Hindlimb muscle (tissue), 1 donor: ENCODE measurements at regions not wholly inside any gene's neighbourhood (a gene's known extent, or its start where the extent isn't known, plus 50 kb on each side); places are given as distances from the start of the nearest gene placed in this dataset.
"Not testable (repeated sequence)": the region's sequence is repeated elsewhere in the genome, so short reads cannot be mapped to it uniquely, and the experiment has no call there.

Source experiments
- DNase-seq: peaks from one replicate; pipeline ENCODE4 v3.0.0-alpha.2; 2013

DNA sequence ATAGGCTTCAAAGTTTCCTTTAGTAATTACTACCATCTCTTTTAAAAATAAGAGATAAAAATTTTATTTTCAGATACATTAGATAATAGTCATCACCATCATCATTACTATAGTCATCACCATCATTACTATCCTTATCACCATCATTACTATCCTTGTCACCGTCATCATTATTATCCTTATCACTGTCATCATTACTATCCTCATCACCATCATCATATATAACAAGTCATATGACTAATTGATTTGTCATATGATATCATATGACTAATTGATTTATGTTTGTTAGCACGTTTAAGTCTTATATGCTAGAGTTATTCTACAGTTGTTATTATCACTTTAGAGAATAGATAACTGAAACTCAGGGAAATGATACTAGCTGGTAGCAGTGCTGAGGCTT, 382.1 kb upstream of the CDH18 start:
- DNase-seq: no peak

DNA sequence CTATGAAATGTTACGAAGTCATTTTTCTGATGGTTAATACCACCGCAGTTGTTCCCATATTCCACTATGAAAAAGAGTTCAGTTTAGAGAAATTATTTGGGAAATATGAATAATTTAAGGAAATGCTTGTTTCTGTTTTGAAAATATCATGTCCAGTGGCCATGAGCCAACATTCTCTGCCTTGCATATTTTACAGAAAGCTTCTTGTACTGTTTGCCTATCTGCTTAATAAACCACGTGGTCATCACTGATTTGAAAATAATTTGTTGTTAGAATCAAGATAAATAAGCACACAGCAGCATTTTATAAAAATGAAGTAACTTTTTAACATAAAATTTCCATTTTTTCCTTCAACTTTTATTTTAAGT, 381.5 kb upstream of the CDH18 start:
- no peak for DNase-seq

DNA sequence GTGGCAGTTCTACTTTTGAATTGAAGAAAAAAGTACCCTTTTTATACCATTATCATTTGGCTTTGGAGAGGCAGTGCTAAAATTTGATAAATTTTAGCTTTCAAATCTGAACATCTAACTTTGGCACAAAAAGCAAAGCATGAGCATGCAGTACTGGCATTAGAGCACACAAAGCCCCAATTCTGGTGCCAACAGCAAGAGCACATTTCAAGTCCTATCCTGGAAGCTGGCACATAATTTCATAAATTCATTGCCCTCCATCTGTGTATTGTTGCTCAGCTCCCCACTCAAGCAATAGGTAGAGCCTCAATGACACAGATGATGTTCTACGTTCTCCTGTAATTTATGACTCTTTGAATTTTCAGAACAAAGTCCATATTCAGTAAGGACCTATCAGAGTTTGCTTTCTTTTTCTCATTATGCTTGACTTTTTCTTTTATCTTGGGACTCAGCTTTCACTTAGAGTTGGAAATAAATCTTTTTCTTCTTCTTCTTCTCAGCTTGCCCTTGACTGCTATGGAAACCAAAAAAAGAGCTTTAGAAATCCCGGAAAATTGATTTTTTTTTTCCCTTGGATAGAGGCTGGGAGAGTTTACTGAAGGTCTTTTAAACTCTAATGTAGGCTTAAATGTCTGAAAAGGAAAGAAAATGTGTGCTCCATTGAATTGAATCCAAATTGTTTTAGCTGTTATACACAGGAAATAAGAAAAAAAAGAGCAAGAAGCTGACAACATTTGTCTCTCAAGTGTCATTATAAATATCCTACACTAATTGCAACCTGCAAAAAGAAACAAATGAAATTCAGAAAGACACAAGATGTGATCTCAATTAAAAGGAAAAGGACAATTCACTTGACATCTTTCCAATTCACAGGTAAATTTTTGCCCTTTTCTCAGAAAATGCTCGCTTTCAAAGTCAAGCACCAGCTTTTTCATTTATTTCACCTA, 380.8 kb upstream of the CDH18 start:
- DNase-seq: no peak

DNA sequence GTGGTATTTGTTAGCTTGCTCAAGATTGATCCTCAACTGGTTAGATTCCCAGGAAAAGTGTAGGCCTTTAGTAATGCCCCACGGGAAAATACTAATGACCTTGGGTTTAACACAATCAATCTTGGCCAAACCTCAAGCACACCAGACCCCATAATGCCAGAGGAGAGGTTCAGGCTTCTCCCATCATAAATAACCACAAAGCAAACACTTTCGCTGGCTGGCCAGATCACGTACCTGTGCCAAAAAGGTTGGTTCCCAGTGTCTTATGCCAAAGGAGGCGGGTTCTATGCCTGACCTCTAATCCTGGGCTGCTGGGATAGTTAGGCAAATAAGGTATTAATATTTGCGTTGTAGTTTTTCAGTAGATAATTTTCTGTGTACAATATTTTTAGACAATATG, 379.2 kb upstream of the CDH18 start:
- DNase-seq: no peak

DNA sequence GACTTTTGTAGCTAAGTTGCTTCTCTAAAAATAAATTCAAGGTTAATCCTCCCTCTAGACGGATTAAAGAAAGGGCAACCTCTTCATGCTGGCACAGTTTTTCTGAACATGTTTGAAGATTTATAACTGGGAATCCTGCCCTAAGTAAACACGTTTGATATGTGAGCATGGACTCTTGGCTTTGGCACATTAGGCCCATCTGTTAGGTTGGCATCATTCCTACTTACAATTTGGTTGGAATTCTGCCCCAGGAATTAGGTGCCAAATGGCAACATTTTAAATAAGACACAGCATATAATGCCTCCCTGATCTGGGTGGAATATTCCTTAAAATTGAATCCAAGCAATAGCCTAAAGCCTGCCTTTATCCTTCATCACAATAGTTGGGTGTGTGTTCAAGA, 372.3 kb upstream of the CDH18 start:
- DNase-seq: peak; percentile 16

DNA sequence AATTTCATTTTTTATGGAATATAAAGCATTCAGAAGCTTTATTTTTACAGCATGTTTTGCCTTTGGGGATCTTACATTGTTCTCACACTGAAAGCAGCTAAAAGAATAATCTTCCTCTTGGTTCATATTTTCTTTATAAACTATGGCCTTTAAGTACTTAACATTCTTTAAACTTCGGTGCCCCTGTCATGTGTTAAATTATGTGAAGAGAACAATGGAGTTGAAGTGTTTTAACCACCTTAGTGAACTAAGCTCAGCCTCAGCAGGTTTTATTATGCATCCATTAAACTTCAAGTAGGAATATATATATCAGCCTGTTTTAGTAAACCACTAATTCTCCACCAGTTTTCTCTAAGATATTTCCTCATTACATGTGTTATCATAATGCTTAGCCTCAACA, 371.4 kb upstream of the CDH18 start:
- DNase-seq: no peak

DNA sequence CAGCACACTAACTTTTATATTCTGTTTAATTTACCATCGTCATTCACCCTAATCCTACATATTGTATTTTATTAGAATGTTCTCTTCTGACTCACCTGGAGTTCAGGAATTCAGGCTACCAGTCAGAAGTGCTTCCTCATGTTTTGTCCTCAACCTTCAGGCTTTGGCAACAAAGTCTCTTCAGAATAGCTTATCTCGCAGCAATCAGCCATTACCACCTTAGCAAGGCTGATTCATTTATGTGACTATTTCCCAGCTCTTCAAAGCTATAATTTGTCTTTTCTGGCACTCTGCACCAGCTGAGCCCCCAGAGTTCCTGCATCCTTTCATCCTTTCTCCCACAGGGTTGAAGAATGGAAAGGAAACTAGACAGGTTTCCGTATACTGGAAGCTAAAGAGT, 365.5 kb upstream of the CDH18 start:
- no peak for DNase-seq

DNA sequence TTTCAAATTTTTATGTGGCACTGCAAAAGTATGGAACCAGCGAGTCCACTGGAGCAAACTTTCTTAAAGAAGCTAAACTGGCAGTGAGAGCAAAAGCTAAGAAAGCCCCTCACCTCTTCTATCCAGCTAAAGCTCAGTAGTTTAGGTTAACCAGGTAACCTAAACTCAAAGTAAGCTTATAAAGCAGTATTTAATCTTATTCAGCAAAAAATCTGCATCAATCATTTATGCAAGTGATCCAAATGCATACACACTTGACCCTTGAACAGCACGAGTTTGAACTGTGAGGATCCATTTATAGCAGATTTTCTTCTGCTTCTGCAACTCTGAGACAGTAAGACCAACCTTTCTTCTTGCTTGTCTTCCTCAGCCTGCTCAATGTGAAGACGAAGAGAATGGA, 363.8 kb upstream of the CDH18 start:
- DNase-seq: no peak

DNA sequence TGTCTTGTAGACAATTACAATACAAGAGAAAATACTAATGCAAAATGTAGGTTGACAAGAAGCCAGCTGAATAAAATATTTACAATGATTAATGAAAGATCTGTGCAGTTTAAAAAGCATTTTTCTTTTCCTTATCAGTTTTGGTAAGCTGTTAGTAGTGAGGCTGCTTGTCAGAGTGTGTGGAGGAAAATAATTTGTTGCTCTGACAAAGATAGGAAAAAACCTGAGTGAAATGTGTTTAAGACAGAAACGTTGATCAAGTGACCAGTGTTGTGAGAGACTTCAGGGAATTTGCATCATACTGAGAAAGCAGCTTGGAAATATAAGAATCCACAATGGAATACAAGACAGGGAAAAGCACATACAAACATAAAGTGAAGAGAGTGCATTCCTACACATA, 360.3 kb upstream of the CDH18 start:
- DNase-seq: no peak

DNA sequence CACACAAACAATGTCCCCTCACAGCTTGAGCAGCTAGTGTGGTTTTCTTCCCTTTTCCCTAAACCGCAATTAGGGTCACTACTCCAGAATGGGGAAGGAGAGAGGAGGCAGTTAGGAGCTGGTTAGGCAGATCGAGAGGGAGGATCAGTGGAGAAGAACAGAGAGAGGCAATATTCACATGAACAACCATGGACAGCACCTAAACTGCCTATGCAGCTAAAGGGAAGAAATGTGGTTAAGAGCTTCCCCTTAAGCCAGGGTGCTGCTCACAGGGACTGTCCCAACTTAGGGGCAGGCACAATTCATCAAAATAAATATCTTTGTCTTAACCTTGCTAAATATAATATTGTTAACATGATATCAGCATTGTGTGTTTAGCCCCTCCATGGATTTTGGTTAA, 359.3 kb upstream of the CDH18 start:
- DNase-seq: no peak

DNA sequence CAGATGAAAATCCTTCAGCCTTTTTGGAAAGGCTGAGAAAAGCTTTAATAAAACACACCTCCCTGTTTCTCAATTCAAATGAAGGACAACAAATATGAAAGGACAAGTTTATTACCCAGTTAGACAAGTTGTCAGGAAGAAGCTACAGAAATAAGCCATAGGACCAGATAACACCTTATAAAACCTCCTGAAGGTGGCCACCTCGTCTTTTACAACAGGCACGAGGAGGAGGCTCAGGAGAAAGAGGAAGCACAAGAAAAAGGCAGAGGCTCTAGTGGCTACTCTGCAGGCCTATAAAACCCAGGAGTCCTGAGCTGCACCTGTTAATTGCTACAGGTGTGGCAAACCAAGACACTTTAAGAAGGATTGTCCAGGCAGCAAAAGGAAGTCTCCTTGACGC, 352.1 kb upstream of the CDH18 start:
- DNase-seq: no peak

DNA sequence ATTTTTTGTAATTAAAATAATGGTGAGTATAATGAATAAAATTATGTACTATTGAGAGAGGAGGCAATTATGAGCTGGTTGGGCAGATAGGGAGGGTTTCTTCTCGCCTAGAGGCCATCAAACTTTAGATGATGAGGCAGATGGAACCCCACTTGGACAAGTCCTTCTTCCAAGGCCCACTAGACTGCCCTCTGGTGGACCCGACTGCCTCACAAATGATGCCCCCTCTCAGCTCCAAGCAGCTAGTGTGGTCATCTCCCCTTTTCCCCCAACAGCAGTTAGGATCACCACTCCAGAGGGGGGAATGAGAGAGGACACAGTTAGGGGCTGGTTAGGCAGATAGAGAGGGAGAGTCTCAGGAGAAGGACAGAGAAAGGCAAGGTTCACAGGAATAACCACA, 348.0 kb upstream of the CDH18 start:
- no peak for DNase-seq

DNA sequence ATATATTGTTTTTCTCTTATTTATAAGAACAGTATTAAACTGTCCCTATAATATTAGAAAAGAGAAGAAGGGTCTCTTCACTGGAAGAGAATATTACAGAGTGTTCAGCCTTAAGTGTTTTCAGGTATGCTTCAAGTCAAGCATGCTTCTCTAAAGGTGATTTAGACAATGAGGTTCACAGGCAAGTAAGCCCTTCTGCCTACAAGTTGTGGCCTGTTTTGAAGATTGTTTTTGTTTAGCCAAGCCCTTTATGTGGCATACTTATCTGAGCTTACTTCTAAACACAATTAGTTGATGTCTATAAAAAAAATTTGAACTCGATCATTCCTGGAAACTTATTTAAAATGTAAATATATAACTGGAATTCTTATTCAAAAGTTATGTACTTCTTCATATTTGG, 343.8 kb upstream of the CDH18 start:
- no peak for DNase-seq

DNA sequence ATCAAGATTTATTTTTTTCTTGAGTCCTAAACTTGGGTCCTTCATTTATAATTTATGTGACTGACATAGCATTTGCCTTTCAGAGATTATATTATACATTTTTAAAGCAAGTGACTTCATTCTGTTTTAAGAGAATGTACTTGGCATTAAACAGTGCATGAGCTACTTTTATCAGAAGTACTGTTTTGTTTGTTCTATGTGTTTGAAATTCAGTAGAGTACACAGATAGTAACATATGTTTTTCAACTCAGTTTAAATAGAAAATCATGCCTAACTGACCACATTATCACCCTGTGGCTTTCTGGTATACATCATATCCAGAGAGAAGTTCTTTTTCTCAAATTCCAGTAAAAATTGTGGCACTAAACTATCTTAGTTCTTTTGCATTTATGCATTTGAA, 335.3 kb upstream of the CDH18 start:
- DNase-seq: no peak

DNA sequence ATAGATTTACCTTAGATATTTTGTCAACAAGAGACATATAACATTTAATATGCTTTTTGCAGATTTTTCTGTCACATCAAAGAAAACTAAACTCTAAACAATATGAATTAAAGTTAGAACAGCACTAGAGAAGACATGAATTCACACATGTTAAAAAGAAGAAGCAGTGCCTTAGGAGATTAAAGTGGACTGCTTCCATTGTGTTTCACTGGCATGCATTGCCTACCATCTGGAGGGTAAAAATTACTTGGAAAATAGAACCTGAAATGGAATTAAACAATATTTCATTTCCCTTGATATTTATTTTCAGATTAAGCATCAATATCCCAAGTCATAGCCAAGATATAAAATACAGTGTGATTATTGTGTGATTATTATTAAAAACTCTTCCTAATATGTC, 319.4 kb upstream of the CDH18 start:
- DNase-seq: no peak

DNA sequence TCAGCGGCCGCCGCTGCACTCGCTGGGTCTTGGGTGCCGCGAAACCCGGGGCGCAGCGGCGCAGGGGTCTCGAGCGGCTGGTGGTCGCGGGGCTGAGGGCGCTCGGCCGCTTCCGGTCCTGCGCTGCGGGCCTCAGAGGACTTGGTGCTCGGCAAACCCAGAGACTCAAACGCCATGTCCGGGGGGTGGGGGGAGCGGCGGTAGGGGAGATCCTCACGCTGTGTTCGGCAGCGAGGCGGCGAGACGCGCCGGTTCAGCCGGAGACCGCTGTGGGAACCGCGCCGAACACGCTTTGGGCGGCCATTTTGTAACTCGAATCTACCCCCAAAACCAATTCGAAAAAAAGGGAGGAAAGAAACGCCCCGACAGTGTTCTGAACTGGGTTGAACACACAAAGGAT, 317.5 kb upstream of the CDH18 start:
- no peak for DNase-seq

DNA sequence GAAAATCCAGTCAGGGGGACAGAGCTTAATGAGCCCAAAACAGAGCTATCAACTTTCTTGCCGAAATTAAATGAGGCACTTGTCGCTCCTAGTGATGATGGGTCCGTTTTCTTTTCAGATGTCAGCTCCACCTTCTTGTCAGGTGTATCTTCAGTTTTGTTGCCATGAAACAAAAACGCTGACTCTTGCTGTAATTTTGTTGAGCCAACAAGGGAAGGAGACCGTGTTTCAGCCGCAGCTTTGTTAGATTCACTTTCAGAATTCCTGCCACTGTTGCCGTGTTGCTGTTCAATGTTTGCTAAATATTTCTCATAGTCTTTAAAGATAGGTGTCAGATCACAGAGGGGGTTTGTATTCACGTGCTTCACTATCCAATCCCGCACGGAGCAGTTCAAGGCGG, 316.6 kb upstream of the CDH18 start:
- DNase-seq: not testable (repeated sequence)

DNA sequence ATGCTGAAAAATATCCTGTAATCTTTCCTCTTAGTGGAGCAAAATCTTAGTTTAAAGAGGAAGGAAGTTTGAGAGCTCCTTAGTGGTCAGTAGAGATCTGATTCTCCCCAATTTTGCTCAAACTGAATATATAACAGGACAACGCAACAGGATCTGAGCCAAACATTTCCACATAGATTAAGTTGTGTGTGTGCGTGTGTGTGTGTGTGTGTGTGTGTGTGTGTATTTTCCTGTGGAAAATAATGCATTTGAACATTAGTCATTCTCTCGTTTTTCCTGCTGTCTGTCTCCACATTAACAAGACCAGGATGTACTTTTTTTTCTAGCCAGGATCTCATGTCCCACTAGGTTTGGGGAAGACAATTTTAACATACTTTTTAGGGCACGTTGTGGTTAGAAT, 312.1 kb upstream of the CDH18 start:
- DNase-seq: no peak

DNA sequence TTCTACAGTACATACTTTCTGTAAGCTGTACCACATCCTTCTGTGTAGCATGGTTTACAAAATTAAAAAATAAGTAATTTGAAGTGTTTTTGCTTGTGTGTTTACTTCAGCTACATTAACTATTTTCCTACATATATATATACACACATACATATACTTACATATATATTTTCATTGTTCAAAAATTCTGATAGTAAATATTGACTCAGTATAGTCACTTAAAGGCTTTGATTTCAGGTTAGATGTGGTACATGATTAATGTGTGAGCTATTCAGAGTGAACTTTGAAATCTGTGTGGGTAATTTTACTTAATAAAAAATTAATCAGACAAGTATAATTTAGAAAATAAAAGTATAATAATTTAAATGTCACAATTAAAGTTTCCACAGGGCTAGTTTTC, 306.7 kb upstream of the CDH18 start:
- DNase-seq: no peak

DNA sequence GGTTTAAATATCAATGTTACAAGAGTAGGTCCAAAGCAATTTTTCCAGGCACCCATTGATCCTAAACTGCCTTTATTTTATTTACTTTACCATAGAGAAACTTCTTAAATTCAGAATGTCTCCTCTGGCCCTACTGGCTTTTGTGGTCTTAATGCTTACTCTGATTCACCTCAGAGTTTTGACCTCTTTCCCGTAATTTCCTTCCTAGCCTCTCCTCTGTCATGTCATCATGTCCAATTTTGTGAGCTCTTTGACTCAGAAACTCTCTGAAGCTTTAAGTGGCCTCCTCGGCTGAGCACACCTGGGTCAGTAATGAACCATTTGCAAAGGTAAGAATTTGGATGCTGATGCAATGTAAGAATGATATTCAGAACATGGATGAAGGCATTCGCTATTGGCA, 303.8 kb upstream of the CDH18 start:
- DNase-seq: no peak

DNA sequence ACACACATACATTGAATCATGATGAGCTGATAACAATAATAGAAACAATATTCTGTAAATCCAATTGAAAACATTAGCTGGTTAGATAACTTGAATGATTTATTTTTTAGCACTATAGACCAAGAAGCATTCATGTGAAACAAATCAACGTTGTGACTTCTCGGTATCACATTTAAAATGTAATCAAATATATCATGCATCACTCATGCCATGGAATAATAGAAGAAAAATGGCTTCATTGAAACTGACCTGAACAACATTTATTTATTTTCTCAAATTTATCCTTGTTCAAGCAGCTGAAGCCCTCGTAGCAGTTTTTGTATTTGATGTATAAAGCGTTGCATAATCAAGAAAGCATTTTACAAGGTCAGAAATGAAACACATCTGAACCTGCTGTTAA, 299.6 kb upstream of the CDH18 start:
- no peak for DNase-seq

DNA sequence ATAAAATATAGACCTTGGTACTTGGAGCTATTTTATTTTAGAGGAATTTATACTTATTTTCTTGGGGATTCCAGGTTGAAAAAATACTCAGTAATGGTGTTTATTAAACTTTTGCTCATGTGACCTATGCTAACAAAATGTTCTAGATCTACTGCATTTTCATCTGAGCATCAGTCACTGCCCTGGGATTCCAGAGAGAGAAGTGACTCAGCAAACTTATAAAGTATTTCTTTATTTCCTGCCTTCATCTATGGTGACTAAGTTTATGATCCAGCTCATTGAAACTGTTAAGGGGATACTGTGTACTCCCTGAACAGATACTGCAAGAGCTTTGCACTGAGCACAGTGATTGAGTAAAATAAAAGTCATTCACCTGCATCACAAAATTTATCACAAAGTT, 298.5 kb upstream of the CDH18 start:
- no peak for DNase-seq

DNA sequence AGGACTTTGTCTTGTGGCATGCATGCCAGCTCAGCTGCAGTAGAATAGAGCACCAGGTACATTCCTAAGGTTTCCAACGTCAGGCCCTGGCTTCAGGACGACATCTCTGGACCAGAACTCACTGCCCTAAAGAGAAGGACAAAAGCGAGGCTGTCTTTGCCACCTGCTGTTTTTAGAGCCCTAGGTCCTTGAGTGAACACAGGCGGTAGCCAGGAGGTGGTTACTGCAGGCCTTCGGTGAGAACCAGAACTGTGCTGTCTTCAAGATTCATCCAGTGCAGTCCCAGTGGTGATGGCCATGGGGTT, 288.9 kb upstream of the CDH18 start:
- DNase-seq: no peak

DNA sequence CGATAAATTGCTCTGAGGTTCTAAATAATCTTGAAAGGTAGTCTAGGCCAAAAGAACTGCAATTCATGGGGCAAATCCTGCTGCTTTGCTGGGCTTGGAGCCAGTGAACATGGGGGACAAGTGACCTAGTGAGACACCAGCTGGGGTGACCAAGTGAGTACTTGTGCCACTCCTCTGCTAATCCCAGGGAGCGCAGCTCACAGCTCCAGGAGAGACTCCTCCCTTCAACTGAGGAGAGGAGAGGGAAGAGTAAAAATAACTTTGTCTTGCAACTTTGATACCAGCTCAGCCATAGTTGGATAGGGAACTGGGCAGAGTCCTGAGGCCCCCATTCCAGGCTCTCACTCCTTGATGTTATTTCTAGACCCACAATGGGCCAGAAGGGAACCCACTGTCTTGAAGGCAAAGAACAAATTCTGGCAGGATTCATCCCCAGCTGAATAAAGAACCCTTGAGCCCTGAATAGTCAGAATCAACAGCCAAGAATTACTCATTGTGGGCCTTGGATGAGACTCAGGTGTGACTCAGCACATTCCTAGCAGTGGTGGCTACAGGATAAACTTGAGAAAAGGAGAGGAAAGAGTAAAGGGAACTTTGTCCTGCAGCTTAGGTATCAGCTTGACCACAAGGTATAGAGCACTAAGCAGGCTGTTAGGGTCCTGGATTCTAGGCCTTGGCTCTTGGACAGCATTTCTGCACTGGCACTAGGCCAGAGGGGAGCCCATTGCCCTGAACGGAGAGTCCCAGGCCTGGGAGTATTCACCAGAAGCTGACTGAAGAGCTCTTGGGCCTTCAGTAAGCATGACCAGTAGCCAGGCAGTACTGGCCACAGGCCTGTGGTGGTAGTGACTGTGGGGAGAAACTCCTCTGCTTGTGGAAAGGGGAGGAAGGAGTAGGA, 288.3 kb upstream of the CDH18 start:
- DNase-seq: no peak
